Inferior parietal cortex (tissue), 1 donor: ENCODE measurements at regions not wholly inside any gene's neighbourhood (a gene's known extent, or its start where the extent isn't known, plus 50 kb on each side); places are given as distances from the start of the nearest gene placed in this dataset.
A peak's percentile ranks its signal among the peaks of the same experiment; 100 is the strongest.

Experiments used
- DNase-seq: peaks from one replicate; pipeline ENCODE4 v3.0.0-alpha.2; 2016; ENCODE audit errors: extremely low spot score

- DNase-seq, result no peak
These were observed 306.1 kb downstream of the QKI start for GRCh38 chr6:163720460-163721235.

GRCh38 chr6:163720005-163720404, 305.5 kb downstream of the QKI start:
- DNase-seq, result no peak

GRCh38 chr6:163719028-163719742, 304.7 kb downstream of the QKI start:
- no peak for DNase-seq

- DNase-seq, result no peak
These were observed 304.0 kb downstream of the QKI start for GRCh38 chr6:163718537-163718936.

GRCh38 chr6:163717106-163717764, 302.7 kb downstream of the QKI start:
- DNase-seq, result no peak

- DNase-seq, result no peak
These were observed 302.2 kb downstream of the QKI start for GRCh38 chr6:163716690-163717089.

- DNase-seq, result no peak
These were observed 301.3 kb downstream of the QKI start for GRCh38 chr6:163715846-163716245.

- no peak for DNase-seq
These were observed 299.7 kb downstream of the QKI start for GRCh38 chr6:163714179-163714578.

GRCh38 chr6:163712981-163713380, 298.5 kb downstream of the QKI start:
- no peak for DNase-seq

- no peak for DNase-seq
These were observed 298.0 kb downstream of the QKI start for GRCh38 chr6:163712566-163712961.

- peak; percentile 50 for DNase-seq
These were observed 297.4 kb downstream of the QKI start for GRCh38 chr6:163711615-163712565.

- DNase-seq, result no peak
These were observed 296.3 kb downstream of the QKI start for GRCh38 chr6:163710532-163711470.

GRCh38 chr6:163709693-163710092, 295.2 kb downstream of the QKI start:
- DNase-seq, result no peak

GRCh38 chr6:163709255-163709654, 294.7 kb downstream of the QKI start:
- DNase-seq, result no peak

- no peak for DNase-seq
These were observed 293.9 kb downstream of the QKI start for GRCh38 chr6:163708466-163708865.

GRCh38 chr6:163707387-163708355, 293.2 kb downstream of the QKI start:
- DNase-seq, result peak; percentile 30

- DNase-seq, result no peak
These were observed 292.1 kb downstream of the QKI start for GRCh38 chr6:163706500-163707087.

- DNase-seq, result no peak
These were observed 291.4 kb downstream of the QKI start for GRCh38 chr6:163705923-163706322.

GRCh38 chr6:163702736-163703135, 288.2 kb downstream of the QKI start:
- no peak for DNase-seq
